ENCODE measurements at regions not wholly inside any gene's neighbourhood (a gene's known extent, or its start where the extent isn't known, plus 50 kb on each side); places are given as distances from the start of the nearest gene placed in this dataset.

GRCh38 chr11:122459064-122459463, 196.5 kb upstream of the UBASH3B start:
- TF ChIP-seq EZH2 (IDR thresholded peaks at IDR 0.05; ENCODE audit: low read depth, low read length, severe bottlenecking), result no peak
- no peak for TF ChIP-seq ATF3 (IDR thresholded peaks at IDR 0.05; ENCODE audit: insufficient read depth, low read depth, low read length)
- TF ChIP-seq CHD7 (IDR thresholded peaks at IDR 0.05; ENCODE audit: insufficient replicate concordance, low read length), result no peak
- TF ChIP-seq CTCF (IDR thresholded peaks at IDR 0.05; ENCODE audit: control extremely low read depth in 1 of 3, insufficient read depth in 1 of 3, low read depth in 1 of 3, low read length in 3 of 3), result no peak

Measured in H1 (cell line).